ENCODE measurements at regions not wholly inside any gene's neighbourhood (a gene's known extent, or its start where the extent isn't known, plus 50 kb on each side); places are given as distances from the start of the nearest gene placed in this dataset.

DNA sequence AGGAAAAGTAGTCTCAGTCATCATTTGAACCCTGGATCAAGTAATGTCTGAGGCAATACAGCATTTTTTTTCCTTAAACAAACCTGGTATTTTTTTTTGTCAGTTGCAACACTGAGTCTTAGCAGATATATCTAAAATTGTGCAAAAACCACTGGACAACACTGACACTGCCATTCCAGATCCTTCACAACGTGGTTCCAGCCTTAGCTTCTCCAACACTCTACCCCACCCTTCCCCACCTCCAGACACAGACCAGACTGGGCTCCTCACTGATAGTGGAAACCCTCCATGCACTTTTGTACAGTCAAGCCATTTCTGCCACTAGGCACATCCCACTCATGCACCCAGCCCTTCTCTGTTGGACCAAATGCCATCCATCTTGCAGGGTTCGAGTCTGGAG is 199.6 kb upstream of the CTNNB1 start:
- DNase-seq, result no peak

GRCh38 chr3:41000471-41000870 is 198.8 kb upstream of the CTNNB1 start:
- no peak for DNase-seq

- DNase-seq, result no peak
Measured at GRCh38 chr3:41001556-41001955, 197.7 kb upstream of the CTNNB1 start.

DNA sequence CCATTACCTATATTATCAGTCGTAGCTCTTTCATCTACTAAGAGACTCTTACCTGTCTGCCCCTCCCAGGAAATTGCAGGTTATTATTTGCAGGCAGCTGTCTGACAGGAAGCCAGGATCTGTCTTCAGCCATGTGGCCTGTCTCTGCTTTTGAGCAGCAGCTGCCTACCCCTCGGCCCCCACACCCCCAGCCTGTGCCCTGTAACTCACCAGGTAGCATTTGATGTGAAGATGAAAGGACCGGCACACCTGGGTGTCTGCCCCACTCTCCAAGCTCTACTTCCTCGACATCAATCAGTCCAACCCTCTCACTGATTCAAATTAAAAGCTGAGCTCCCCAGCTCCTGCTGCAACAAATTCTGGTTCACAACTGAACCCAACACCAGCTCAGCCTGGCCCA is 197.2 kb upstream of the CTNNB1 start:
- DNase-seq, result no peak

DNA sequence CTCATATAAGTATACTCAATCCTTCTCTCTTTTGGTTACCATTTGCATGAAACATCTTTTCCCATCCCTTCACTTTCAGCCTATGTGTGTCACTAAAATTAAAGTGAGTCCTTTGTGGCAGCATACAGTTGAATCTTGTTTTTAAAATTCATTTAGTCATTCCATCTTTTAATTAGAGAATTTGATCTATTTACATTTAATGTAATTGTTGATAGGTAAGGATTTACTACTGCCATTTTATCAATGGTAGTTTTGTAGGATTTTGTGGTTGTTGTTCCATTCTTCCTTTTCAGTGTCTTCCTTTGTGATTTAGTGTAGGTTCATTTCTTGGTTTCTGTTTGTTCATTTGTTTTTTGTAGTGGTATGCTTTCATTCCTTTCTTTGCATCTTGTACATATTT is 191.9 kb upstream of the CTNNB1 start:
- no peak for DNase-seq

- DNase-seq, result no peak
Measured at GRCh38 chr3:41011854-41012253, 187.5 kb upstream of the CTNNB1 start.

GRCh38 chr3:41018855-41019254 is 180.4 kb upstream of the CTNNB1 start:
- peak; percentile 24 to 30 for DNase-seq

- no peak for DNase-seq
Measured at GRCh38 chr3:41024031-41024836, 175.1 kb upstream of the CTNNB1 start.

DNA sequence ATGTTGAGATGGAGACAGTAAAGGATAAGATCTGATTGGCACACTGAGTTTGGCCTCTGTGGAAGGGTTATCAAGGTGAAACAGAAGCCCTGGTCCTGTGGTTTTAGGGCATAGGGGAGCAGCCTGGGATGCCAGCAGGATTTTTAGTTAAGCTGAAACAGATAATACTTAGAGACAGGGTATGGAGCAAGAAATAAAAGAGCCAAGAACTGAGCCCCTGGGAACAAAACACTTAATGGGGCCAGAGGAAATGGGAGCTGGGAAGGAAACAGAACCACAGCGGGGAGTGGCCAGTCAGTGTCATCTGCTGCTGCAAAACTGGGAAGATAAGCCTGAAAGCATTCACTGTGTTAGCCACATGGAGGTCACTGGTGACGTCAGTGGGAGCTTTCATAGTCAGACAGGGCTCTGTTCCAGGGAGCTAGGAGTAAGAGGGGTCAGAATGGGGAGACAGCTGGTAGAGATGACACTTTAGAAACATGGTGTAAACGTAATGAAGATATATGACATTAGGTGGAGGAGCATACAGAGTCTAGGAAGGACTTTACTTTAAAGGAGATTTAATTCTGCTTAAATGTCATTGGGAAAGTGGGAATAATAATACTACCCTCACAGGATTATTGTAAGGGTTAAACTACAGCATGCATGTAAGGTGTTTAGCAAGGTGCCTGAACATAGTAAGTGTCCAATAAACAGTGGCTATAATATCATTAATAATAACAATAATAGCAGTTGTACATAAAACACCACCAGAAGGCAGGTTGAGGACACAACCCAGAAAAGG is 172.7 kb upstream of the CTNNB1 start:
- peak; percentile 24 to 42 for DNase-seq

DNA sequence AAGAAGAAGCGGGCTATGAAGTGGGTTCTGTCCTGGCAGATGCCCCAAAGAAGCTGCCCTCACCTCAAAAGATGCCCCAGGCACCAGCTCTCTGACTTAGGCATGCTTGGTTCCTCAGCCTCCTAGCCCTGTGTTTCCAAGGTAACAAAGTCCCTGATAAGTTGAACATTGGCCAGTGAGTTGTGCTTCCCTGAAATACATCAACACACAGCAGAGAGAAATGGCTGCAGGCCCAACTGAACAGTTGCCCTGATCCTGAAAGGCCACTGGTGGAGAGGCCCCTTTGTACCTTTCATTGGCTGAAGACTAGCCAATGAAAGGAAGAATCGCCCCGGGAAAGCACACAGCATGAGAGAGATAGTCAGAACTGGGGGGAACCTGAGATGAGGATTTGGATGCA is 169.9 kb upstream of the CTNNB1 start:
- DNase-seq, result no peak

- no peak for DNase-seq
Measured at GRCh38 chr3:41030220-41030619, 169.1 kb upstream of the CTNNB1 start.

GRCh38 chr3:41031401-41031800 is 167.9 kb upstream of the CTNNB1 start:
- peak; percentile 8 to 37 for DNase-seq

DNA sequence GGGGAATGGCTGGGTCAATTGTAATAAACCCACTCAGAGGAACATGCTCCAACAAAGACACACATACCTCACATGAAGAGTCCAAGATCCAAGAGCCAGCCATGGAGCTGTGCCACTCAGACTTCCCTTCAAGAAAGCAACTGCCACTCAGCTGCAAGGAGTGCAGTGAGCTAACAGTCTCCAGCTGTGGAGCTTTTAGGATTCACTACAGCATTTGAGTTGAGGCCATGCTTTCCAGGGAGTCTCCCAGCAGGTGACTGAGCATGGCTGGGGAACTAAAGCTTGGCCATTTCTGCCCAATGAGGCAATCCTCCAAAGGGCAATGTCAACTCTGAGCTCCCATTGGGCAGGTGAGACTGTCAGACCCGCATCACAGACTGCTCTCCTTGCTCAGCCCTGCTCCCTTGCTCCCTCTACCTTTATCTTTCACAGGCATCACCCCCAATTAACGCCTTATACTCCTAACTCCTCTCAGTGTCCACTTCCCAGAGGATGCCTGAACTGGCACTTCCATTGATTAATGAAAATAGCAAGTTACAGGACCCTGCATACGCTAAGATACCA is 165.3 kb upstream of the CTNNB1 start:
- DNase-seq, result no peak

- DNase-seq, result no peak
Measured at GRCh38 chr3:41035456-41036022, 163.8 kb upstream of the CTNNB1 start.

DNA sequence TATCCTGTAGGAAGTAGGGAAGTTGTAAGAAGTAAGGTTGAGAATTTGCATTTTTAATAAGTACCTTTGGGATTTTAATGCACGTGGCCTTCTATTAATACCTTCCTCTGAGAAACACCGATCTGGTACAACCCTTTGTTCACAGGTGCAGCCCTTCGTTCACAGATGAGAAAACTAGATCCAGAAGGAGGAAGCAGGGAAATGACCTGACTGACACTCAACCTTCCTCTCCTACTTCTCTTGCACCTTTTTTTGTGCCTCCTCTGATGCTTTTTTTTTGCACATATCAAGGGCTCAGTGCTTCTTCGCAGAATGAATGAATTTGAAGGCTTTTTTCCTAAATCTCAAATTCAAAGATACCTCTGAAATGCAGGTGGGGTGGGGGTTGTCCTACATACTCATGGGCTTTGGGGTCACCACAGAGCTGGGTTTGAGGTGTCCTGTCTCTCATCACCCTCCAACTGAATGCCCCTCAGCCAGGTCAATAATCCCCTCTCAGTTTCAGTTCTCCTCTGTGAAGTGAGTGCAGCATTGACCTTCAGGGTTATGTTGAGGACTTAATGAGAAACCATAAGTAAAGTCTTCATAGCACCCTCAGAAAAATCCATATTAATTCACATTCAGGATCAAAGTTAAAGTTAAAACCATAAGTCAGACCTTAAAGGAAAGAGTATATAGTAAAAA is 161.5 kb upstream of the CTNNB1 start:
- no peak for DNase-seq

GRCh38 chr3:41040256-41040655 is 159.0 kb upstream of the CTNNB1 start:
- no peak for DNase-seq

DNA sequence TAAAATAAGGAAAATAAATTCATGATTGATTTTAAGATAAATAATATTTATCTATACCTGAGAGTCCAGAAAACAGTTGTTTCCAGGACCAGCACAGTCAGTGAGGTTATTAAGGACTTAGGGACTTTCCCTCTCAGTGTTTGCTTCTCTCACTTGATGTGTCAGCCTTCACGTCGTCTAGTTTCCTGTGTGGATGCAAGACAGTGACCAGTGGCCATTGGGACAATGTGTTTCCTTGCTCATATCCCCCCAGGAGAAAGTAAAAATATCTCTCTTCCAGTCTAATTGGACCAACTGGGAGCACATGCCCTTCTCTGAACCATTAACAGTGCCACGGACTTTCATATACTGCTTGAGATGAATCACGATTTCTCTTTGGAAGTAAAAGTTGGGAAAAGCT is 157.8 kb upstream of the CTNNB1 start:
- no peak for DNase-seq

- no peak for DNase-seq
Measured at GRCh38 chr3:41041899-41042298, 157.4 kb upstream of the CTNNB1 start.

DNA sequence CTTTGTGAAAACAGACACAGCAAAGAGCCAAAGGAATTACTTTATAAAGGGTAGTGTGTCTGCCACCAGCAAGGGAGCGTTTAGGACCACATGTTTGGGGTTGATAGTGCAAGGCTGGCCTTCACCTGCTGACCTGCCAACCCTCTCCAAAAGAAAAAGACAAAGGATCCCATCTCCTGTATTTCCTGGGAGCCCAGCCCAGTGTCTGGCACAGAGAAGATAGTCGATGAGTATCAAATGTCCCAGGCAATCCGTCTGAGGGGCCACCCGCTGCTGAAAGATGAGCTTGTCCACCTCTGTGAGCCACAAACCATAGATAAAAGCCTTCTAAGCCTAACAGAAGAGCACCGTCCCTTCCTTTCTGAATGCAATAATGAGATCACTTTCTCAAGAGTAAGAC is 154.8 kb upstream of the CTNNB1 start:
- DNase-seq, result no peak

DNA sequence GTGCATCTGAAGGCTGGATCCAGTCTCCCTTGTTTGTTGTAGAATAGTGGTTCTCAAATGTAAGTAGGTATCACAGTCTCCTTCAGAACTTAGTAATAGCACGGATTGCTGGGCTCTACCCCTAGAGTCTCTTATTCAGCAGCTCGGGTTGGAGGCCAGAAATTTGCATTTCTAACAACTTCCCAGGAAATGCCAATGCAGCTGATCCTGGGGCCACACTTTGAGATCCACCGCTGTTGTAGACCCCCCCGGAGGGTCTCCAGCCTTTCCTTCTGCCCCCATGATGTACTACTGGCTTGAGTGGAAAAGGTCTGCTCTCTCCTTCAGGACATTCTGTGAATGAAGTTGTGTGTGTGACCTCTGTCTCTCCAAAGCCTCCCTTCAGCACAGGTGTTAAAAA is 153.8 kb upstream of the CTNNB1 start:
- DNase-seq, result no peak

DNA sequence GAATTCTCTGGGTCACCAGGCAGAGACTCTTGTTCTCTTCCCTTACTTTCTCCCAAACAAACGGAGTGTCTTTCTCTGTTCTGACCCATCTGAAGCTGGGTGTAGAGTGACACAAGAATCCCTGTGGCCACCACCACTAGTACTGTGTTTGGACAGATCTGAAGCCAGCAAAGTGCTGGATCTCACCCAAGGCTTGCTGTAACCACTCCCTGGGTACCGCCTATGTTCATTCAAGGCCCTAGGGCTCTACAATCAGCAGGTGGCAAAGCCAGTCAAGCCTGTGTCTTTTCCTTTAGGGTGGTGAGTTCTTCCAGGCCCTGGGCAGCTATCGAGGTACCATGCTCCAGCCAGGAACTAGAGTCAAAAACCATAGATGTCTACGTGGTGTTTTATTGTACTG is 149.2 kb upstream of the CTNNB1 start:
- no peak for DNase-seq

- no peak for DNase-seq
Measured at GRCh38 chr3:41053220-41053619, 146.1 kb upstream of the CTNNB1 start.

DNA sequence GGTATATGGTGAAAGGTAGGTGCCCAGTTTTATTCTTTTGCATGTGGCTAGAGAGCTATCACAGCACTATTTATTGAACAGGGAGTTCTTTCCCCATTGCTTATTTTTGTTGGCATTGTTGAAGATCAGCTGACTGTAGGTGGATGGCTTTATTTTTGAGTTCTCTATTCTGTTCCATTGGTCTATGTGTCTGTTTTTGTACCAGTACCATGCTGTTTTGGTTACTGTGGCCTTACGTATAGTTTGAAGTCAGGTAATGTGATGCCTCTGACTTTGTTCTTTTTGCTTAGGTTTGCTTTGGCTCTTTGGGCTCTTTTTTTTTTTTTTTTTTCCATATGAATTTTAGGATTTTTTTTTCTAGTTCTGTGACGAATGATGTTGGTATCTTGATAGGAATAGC is 139.2 kb upstream of the CTNNB1 start:
- no peak for DNase-seq
